CD4-positive, alpha-beta T cell (primary cell): ENCODE measurements at regions not wholly inside any gene's neighbourhood (a gene's known extent, or its start where the extent isn't known, plus 50 kb on each side); places are given as distances from the start of the nearest gene placed in this dataset.

ENCODE experiments used
- ATAC-seq: fragments of 200-7000 bp; cut with Tn5 transposase; one replicate; pipeline ENCODE4 v1.10.0; 2022; ENCODE audit warnings: mild to moderate bottlenecking; ENCODE audit not compliant: poor library complexity
- CTCF ChIA-PET: fragments of 350-600 bp; sonication (Branson Sonifier 250); formaldehyde crosslinking; loops from one replicate; lab custom pipeline; 2021; ENCODE audit warnings: antibody characterized with exemption, inconsistent platforms; lab: Charles Lee
- POLR2A ChIA-PET: fragments of 350-600 bp; sonication (Branson Sonifier 250); formaldehyde crosslinking; loops from one replicate; lab custom pipeline; 2021; ENCODE audit warnings: antibody characterized with exemption, inconsistent platforms; lab: Charles Lee
- DNase-seq, 14 experiments: peaks; one replicate each; pipeline ENCODE4 v3.0.0-alpha.2; 2013 to 2020; ENCODE audit warnings: mixed read lengths in 2 of 14
- H3K27ac ChIP-seq, 2 donors: one replicate each; pipeline versions ENCODE4 v1.5.1 to v1.7.0; 2013; ENCODE audit warnings: low read length in 2 of 2, low read depth in 1 of 2, mild to moderate bottlenecking in 1 of 2
- H3K27me3 ChIP-seq, 2 experiments: 1 replicate in 1 of 2; 2 replicates in 1 of 2; pipeline versions ENCODE4 v1.6.1 to v1.7.0; 2013; ENCODE audit warnings: low read length in 2 of 2, control low read depth in 1 of 2, mild to moderate bottlenecking in 1 of 2, moderate library complexity in 1 of 2; ENCODE audit not compliant: insufficient read depth in 2 of 2, control insufficient read depth in 1 of 2
- H3K36me3 ChIP-seq: one replicate; pipeline ENCODE4 v1.6.1; 2013; ENCODE audit warnings: low read length, control low read depth; ENCODE audit not compliant: insufficient read depth
- H3K4me1 ChIP-seq: one replicate; pipeline ENCODE4 v1.6.1; 2013; ENCODE audit warnings: low read length, control low read depth; ENCODE audit not compliant: insufficient read depth
- H3K4me3 ChIP-seq: one replicate; pipeline ENCODE4 v1.5.1; 2013; ENCODE audit warnings: mild to moderate bottlenecking, low read length, moderate library complexity
- H3K9me3 ChIP-seq, 2 experiments: 1 replicate in 1 of 2; 2 replicates in 1 of 2; pipeline versions ENCODE4 v1.6.1 to v1.7.0; 2013; ENCODE audit warnings: low read length in 2 of 2, mild to moderate bottlenecking in 2 of 2, control low read depth in 1 of 2, moderate library complexity in 1 of 2; ENCODE audit not compliant: control insufficient read depth in 1 of 2, insufficient read depth in 1 of 2
- H3K27ac Mint-ChIP-seq: one replicate; pipeline ENCODE4 v1.8.0; 2020; ENCODE audit warnings: mixed read lengths
- H3K27me3 Mint-ChIP-seq: one replicate; pipeline ENCODE4 v1.8.0; 2021; ENCODE audit warnings: mixed read lengths
- H3K36me3 Mint-ChIP-seq: one replicate; pipeline ENCODE4 v1.8.0; 2021; ENCODE audit warnings: low read depth, mixed read lengths
- H3K4me1 Mint-ChIP-seq: one replicate; pipeline ENCODE4 v1.8.0; 2021; ENCODE audit warnings: low read depth, mixed read lengths
- H3K4me3 Mint-ChIP-seq: one replicate; pipeline ENCODE4 v1.8.0; 2020; ENCODE audit warnings: mild to moderate bottlenecking, mixed read lengths
- H3K9me3 Mint-ChIP-seq: one replicate; pipeline ENCODE4 v1.8.0; 2020; ENCODE audit warnings: mixed read lengths
- intact Hi-C, 2 experiments: fragments of 100-400 bp; cut with DNase I in 1 of 2; cut with micrococcal nuclease in 1 of 2; formaldehyde crosslinking; loops; one replicate each; pipeline versions ENCODE4 v1.15.1 to v1.9.0; 2023 to 2025; cut with DNase I, micrococcal nuclease
- TF ChIP-seq, protein P1 (sequence below): fragments of 200-600 bp; IDR thresholded peaks from one replicate; pipeline ENCODE4 v1.8.0; 2022; ENCODE audit warnings: antibody characterized with exemption, mild to moderate bottlenecking

DNA sequence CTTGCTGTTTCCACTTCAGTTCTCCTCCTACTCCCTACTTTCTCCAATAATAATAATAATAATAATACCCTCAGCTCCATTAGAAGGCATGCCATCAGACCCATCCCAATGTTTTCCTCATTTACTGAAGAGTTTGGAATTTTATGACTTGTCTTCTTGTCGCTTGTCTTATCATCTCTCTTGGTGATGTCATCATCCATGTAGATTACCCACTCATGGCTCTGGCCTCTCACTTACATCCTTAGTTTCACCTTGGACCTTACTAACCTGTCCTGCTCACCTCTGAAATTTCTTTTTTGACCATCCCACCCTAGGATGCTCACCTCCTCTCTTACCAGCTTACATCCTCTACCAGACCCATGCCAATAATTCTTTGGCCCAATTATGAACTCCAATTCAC, 329.3 kb downstream of the ACTL7B start:
- Mint-ChIP-seq H3K4me3 (no peak overlapping the region), H3K9me3 (peaks cover 3% of the 10 kb centered on the region), H3K27me3 (no peaks in the 10 kb centered on the region), H3K36me3 (no peaks in the 10 kb centered on the region), H3K4me1 (no peaks in the 10 kb centered on the region), H3K27ac (no peak overlapping the region)
- no peaks in the 10 kb centered on the region for H3K27me3 ChIP-seq
- DNase-seq = no peak
- ChIA-PET CTCF (no interaction called here), POLR2A (no interaction called here)
- intact Hi-C loops = no loop called here
- no peak overlapping the region for H3K27ac ChIP-seq
- no peak overlapping the region for H3K4me3 ChIP-seq
- H3K9me3 ChIP-seq = peaks cover 0 to 7% of the 10 kb centered on the region in 2 experiments
- H3K36me3 ChIP-seq = no peaks in the 10 kb centered on the region
- no peak for ATAC-seq
- no peaks in the 10 kb centered on the region for H3K4me1 ChIP-seq
- TF ChIP-seq, protein P1, sequence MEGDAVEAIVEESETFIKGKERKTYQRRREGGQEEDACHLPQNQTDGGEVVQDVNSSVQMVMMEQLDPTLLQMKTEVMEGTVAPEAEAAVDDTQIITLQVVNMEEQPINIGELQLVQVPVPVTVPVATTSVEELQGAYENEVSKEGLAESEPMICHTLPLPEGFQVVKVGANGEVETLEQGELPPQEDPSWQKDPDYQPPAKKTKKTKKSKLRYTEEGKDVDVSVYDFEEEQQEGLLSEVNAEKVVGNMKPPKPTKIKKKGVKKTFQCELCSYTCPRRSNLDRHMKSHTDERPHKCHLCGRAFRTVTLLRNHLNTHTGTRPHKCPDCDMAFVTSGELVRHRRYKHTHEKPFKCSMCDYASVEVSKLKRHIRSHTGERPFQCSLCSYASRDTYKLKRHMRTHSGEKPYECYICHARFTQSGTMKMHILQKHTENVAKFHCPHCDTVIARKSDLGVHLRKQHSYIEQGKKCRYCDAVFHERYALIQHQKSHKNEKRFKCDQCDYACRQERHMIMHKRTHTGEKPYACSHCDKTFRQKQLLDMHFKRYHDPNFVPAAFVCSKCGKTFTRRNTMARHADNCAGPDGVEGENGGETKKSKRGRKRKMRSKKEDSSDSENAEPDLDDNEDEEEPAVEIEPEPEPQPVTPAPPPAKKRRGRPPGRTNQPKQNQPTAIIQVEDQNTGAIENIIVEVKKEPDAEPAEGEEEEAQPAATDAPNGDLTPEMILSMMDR = no peak

DNA sequence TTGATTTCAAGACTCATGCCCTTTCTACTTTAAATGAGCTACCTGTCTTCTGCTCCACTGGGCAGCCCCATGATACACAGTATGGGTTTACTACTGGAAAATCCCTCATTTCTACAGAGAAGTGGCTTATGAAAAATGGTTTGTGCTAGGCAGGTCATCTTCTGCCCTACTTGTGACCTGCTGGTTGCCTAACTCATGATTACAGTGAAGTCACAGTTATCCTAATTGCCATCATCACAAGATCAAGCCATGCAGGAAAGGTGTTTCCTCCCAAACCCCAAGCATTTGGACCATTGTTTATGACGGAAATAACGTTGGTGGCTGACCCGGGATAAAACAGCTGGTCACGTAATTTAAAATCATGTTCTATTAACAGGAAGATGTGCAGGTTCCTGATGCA, 330.6 kb downstream of the ACTL7B start:
- intact Hi-C loops = no loop called here
- Histone ChIP-seq H3K4me1 (no peaks in the 10 kb centered on the region), H3K27me3 (no peaks in the 10 kb centered on the region), H3K9me3 (peaks cover 0 to 5% of the 10 kb centered on the region in 2 experiments), H3K36me3 (no peaks in the 10 kb centered on the region), H3K27ac (no peak overlapping the region), H3K4me3 (no peak overlapping the region)
- POLR2A ChIA-PET = no interaction called here
- no peak overlapping the region for H3K4me3 Mint-ChIP-seq
- no peak overlapping the region for H3K27ac Mint-ChIP-seq
- peaks cover 3% of the 10 kb centered on the region for H3K9me3 Mint-ChIP-seq
- H3K36me3 Mint-ChIP-seq = no peaks in the 10 kb centered on the region
- H3K27me3 Mint-ChIP-seq = no peaks in the 10 kb centered on the region
- DNase-seq (no peak), ATAC-seq (no peak)
- TF ChIP-seq, protein P1 = no peak
- CTCF ChIA-PET = no interaction called here
- H3K4me1 Mint-ChIP-seq = no peaks in the 10 kb centered on the region

DNA sequence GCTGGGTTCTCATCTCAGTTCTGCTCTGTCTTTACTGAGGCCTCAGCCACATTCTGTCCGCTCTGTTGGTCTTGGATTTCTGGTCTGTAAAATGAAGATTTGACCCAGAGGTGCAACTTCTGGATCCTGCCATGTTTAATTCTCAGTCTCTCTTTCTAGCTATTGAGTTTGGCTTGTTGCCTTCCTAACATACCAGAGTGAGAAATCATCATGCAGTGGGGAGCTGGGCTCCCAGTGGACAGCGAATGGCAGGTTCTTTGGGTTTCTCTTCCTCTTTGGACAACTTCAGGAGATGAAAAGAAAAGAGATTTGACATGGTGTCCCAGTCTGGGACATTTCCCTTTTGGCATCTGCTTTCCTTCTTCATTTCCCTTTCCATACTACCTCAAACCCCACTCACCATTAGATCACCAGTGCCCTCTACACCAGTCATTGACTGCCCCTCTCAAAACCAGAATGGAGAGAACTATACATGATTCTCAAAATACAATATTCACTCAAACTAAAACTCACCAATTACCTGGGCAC, 334.7 kb downstream of the ACTL7B start:
- no peak for DNase-seq
- TF ChIP-seq, protein P1 = no peak
- Histone ChIP-seq H3K27ac (no peak overlapping the region), H3K4me1 (no peaks in the 10 kb centered on the region), H3K36me3 (no peaks in the 10 kb centered on the region), H3K27me3 (no peaks in the 10 kb centered on the region), H3K9me3 (no peaks in the 10 kb centered on the region), H3K4me3 (no peak overlapping the region)
- Mint-ChIP-seq H3K36me3 (no peaks in the 10 kb centered on the region), H3K27me3 (no peaks in the 10 kb centered on the region), H3K27ac (no peak overlapping the region), H3K4me1 (no peaks in the 10 kb centered on the region), H3K9me3 (no peaks in the 10 kb centered on the region), H3K4me3 (no peak overlapping the region)
- intact Hi-C loops = no loop called here
- CTCF ChIA-PET = no interaction called here
- POLR2A ChIA-PET = no interaction called here
- ATAC-seq = no peak
